HG03175 (cell line): ENCODE measurements at regions not wholly inside any gene's neighbourhood (a gene's known extent, or its start where the extent isn't known, plus 50 kb on each side); places are given as distances from the start of the nearest gene placed in this dataset.

Experiments used
- ATAC-seq: cut with Tn5 transposase; IDR thresholded peaks from one replicate; pipeline ENCODE4 v1.9.1; 2021; ENCODE audit warnings: mild to moderate bottlenecking, moderate library complexity; ENCODE audit not compliant: unreplicated experiment

- ATAC-seq, result no peak
Measured at GRCh38 chr16:64892835-64893785, 228.8 kb downstream of the CDH11 start.

DNA sequence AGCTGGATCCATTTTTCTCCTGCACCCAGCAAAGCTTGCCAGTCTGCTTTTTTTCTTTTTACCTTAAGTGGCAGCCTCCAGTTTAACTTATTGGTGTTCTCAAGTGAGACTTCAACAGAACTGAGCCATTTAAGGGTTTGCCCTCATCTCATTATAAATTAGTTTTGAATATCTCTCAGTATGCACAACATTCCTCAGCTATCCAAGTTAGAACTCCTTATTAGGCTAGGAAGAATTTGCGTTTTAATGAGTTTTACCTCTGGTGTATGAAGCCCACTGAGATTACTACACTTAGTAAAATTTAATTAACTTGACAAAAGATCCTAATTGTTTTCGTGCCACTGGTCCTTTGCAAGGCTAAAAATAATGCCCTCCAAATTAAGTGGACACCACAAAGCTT lies 232.4 kb downstream of the CDH11 start:
- ATAC-seq, result no peak

DNA sequence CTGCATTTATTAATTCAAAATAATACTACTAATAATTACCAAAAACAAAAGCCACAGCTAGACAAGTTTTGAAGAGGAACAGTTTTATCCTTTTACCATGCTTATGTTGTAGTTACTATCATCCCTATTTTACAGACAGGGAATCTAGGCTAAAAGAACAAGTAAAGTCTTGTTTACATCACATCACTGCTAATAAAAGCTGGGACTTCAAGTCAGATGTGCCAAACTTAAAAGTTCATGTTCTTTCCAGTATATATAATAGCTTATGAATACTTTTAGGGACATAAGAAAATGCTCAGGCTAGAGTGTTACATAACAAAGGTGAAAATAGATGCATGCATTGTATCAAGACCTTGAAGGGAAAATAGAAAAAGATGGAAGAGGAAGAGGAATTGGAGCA lies 234.2 kb downstream of the CDH11 start:
- no peak for ATAC-seq

- ATAC-seq, result no peak
Measured at GRCh38 chr16:64882078-64882784, 239.6 kb downstream of the CDH11 start.

DNA sequence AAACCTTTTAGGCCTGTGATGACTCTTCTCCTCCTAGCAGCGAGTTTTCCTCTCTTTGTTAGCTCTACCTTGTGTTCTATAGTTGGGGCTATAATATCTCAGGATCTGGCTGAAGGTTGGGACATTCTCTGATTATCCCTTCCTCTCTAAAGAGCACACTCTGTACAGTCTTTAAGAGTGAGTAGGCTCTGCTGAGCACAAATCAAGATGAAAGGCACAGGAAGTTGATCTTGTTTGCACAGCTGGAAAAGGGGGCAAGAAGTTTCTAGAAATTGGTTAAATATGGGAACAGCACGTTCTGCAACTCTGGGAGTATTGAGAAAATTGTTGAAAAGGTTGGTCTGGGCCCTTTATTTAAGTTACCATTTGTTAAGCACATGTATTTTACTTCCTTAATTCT lies 240.9 kb downstream of the CDH11 start:
- no peak for ATAC-seq

DNA sequence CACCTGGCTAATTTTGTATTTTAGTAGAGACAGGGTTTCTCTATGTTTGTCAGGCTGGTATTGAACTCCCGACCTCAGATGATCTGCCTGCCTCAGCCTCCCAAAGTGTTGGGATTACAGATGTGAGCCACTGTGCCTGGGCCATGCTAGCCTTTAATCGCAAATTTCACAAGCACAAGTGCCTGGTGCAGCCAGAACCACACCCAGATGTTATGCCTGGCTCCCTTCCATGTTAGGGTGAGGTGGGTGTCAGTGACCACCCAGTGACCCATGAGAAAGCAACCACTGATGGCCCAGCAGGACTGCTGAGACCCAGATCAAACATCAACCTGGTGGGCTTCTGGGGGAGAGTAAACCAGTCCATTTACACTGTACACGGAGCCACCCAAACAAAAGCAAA lies 241.9 kb downstream of the CDH11 start:
- no peak for ATAC-seq

GRCh38 chr16:64878940-64879339 lies 242.9 kb downstream of the CDH11 start:
- no peak for ATAC-seq

GRCh38 chr16:64872101-64872500 lies 249.8 kb downstream of the CDH11 start:
- no peak for ATAC-seq

DNA sequence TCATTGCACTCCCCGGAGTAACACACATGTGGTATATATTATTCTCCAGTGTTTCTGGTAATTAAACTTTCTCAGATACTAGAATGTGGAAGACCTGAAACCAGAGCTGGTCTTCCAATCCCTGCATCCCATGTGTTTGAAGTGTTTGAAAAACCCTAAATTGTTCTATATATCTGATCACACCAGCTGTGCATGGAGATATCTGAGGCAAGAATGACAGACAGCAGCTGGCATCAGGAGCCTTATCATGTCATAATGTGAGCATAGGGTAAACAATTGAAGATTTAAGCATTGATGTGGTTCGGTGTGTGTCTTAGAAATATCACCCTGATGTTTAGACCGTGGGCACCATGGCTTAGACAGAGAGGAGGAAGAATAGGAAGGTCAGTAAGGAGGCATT lies 251.0 kb downstream of the CDH11 start:
- no peak for ATAC-seq

DNA sequence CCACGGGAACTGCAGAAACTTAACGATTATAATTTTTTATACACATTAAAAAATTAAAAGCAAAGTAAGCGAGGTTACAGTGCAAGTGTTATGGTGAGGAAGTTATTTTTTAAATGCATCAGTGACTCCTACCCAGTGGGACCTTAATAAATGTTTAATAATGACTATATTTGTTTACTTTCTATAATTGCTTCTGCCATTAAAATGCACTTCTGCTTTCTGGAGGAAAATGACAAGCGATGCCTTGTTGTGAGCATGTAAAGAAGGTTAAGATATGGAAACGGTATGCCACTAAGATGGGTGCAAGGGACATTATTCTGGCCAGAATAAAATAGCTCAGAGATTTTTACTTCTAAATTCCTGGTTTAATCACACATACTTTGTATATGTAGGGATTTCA lies 252.1 kb downstream of the CDH11 start:
- ATAC-seq, result no peak

GRCh38 chr16:64866021-64866420 lies 255.8 kb downstream of the CDH11 start:
- ATAC-seq, result no peak

- ATAC-seq, result no peak
Measured at GRCh38 chr16:64865069-64865696, 256.7 kb downstream of the CDH11 start.

GRCh38 chr16:64864232-64864809 lies 257.5 kb downstream of the CDH11 start:
- ATAC-seq, result no peak

- no peak for ATAC-seq
Measured at GRCh38 chr16:64858076-64858475, 263.8 kb downstream of the CDH11 start.

DNA sequence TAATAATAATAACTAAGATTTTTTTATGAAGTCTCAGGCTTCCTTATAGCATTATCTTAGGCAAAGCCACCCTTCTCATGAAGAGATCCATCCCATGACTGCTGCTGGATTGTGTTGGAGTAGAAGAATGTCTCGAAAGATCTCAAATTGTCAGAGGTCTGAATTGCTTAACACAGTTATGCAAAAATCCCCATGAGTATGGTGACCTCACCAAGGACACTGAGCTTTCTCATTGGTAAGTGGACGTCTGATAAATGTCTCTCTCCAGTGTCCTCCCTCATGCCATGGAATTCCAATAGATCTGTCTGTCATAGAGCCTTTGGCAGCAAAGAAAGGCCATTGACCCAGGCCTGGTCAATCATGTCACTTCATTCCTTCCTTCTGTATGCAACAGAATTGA lies 264.5 kb downstream of the CDH11 start:
- no peak for ATAC-seq

GRCh38 chr16:64853551-64853950 lies 268.3 kb downstream of the CDH11 start:
- ATAC-seq, result no peak

GRCh38 chr16:64846966-64847365 lies 274.9 kb downstream of the CDH11 start:
- ATAC-seq, result no peak

DNA sequence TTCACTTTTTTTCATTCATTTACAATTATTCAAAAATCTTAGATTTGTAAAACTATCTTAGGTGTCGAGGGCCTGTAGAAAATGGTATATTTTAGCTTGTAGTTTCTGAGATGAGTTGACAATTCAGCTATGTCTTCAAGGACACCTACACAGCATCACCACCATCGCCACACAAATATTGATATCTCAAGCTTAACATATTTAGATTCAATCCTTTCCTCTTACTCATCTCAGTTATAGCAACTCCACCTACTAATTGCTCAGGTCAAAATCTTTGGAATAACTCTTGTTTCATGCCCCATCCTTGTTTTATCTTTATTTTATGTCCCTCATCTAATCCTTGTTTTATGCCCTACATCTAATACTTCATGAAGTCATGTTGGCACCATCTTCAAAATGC lies 276.8 kb downstream of the CDH11 start:
- ATAC-seq, result no peak

DNA sequence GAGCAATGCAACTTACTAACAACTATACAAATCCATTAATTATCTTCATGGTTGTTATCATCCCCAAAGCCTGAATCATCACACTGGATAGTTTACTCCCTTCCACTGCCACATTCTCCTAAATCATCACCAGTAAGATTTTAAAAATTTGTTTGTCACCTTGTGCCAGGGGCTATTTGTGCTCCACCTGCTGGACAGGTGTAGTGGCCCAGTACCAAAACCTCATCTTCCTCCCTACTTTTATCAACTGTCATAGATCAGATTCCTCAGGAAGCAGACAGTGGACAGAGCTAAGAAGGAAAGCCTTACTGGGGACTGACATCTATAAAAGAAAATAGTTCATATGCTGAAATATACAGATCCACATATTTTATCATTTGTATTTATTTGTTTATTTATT lies 280.4 kb downstream of the CDH11 start:
- no peak for ATAC-seq

DNA sequence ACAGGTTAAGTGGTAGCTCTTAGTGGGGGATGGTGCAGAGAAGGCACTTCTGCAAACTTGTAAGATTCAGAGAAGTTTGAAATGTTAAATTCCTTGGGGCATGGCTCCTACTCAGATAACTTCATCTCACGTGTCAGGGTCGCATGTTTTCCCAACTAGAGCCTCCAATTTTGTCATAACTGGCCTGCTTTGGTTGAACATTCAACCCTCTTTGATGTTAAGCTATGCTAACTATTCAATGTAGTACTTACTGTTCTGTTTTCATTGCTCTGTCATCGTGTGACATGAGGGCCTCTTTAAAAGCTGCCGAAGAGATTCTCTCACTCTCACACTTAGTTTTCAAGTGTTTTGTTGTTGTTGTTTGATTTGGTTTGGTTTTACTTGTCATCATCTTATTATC lies 280.8 kb downstream of the CDH11 start:
- ATAC-seq, result no peak

DNA sequence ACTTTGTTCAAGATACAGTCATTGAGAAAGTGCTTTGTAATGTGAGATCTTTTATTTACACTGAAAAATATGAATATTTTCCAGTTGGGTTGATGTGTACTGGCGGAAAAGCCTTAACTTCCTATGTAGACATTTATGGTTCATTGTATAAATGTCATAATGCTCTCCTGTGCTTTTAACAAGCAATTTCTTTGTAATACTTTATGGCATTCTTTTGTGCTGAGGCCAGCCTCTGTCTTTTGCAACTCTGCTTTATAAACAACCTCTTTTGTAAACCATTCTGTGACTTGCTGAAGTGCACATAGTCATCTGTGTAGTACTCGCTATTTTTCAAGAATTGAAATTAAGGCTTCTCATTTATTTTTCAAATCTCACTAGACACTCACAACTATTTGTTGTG lies 291.2 kb downstream of the CDH11 start:
- no peak for ATAC-seq
